Cardiac muscle cell (in vitro differentiated cells and primary cell): ENCODE measurements at regions not wholly inside any gene's neighbourhood (a gene's known extent, or its start where the extent isn't known, plus 50 kb on each side); places are given as distances from the start of the nearest gene placed in this dataset.

ENCODE experiments used
- DNase-seq, 2 donors: peaks; one replicate each; pipeline versions ENCODE4 v3.0.0 to v3.0.0-alpha.2; 2010 to 2017; ENCODE audit warnings: low read depth in 1 of 2, low spot score in 1 of 2
- H3K27ac ChIP-seq: fragments of 200-600 bp; sonication (generic); 2 replicates; pipeline ENCODE4 v1.5.1; 2016
- H3K27me3 ChIP-seq: fragments of 200-600 bp; sonication (generic); 2 replicates; pipeline ENCODE4 v1.6.0; 2016; ENCODE audit warnings: control low read depth
- H3K36me3 ChIP-seq: fragments of 200-600 bp; sonication (generic); 2 replicates; pipeline ENCODE4 v1.5.1; 2016; ENCODE audit warnings: control low read depth
- H3K4me1 ChIP-seq: fragments of 200-600 bp; sonication (generic); 2 replicates; pipeline ENCODE4 v1.8.1; 2017; ENCODE audit warnings: low read depth, mild to moderate bottlenecking, mixed run types
- H3K4me3 ChIP-seq: fragments of 200-600 bp; sonication (generic); 2 replicates; pipeline ENCODE4 v1.5.1; 2016; ENCODE audit warnings: mild to moderate bottlenecking
- H3K9me3 ChIP-seq: fragments of 200-600 bp; sonication (generic); 2 replicates; pipeline ENCODE4 v1.5.1; 2017; ENCODE audit warnings: low read depth, mild to moderate bottlenecking, control low read depth
- TF ChIP-seq, protein P1 (sequence below): IDR thresholded peaks from 2 replicates; pipeline ENCODE4 v1.5.1; 2012; ENCODE audit warnings: low read depth, mild to moderate bottlenecking, low read length

DNA sequence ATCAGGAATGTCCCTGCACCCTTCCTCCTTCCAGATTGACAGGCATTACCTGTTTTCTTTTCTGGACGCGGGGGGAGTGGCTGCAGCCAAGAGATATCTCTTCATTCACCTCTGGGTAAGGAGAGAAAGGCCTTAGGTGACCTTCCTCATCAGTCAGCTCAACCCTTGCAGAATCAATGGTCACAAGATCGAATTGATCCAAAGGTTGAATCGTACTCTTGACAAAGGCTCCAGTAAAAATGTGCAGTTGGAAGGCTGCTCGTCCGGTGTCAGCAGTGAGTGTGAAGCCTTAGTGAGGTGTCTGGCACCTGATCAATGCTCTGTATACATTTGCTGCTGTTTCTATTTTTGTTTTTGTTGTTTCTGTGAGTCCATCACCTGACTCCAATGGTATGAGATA is 282.6 kb upstream of the AJAP1 start:
- TF ChIP-seq, protein P1, sequence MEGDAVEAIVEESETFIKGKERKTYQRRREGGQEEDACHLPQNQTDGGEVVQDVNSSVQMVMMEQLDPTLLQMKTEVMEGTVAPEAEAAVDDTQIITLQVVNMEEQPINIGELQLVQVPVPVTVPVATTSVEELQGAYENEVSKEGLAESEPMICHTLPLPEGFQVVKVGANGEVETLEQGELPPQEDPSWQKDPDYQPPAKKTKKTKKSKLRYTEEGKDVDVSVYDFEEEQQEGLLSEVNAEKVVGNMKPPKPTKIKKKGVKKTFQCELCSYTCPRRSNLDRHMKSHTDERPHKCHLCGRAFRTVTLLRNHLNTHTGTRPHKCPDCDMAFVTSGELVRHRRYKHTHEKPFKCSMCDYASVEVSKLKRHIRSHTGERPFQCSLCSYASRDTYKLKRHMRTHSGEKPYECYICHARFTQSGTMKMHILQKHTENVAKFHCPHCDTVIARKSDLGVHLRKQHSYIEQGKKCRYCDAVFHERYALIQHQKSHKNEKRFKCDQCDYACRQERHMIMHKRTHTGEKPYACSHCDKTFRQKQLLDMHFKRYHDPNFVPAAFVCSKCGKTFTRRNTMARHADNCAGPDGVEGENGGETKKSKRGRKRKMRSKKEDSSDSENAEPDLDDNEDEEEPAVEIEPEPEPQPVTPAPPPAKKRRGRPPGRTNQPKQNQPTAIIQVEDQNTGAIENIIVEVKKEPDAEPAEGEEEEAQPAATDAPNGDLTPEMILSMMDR, result no peak
- Histone ChIP-seq H3K4me1 (no peaks in the 10 kb centered on the region), H3K36me3 (no peaks in the 10 kb centered on the region), H3K27ac (no peak overlapping the region), H3K4me3 (no peak overlapping the region), H3K27me3 (no peaks in the 10 kb centered on the region), H3K9me3 (no peaks in the 10 kb centered on the region)
- DNase-seq, result no peak

DNA sequence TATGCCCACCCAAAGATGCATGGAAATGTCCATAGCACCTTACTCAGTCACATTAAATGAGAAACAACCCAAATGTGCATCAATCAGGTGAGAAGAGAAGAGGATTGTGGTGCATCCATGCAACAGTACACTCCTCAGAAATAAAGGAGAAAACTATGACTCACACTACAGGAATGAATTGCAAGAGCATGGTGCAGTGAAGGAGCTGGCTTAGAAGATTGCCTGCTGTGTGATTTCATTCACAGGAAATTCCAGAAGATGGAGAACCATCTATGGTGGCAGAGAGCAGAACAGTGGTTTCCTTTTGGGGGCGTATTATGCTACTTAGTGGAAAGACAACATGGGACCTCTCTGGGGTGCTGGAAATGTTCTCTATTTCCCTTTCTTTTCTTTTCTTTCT is 278.6 kb upstream of the AJAP1 start:
- TF ChIP-seq, protein P1, result no peak
- Histone ChIP-seq H3K4me3 (no peak overlapping the region), H3K4me1 (no peaks in the 10 kb centered on the region), H3K27me3 (no peaks in the 10 kb centered on the region), H3K36me3 (no peaks in the 10 kb centered on the region), H3K9me3 (no peaks in the 10 kb centered on the region), H3K27ac (no peak overlapping the region)
- no peak for DNase-seq

DNA sequence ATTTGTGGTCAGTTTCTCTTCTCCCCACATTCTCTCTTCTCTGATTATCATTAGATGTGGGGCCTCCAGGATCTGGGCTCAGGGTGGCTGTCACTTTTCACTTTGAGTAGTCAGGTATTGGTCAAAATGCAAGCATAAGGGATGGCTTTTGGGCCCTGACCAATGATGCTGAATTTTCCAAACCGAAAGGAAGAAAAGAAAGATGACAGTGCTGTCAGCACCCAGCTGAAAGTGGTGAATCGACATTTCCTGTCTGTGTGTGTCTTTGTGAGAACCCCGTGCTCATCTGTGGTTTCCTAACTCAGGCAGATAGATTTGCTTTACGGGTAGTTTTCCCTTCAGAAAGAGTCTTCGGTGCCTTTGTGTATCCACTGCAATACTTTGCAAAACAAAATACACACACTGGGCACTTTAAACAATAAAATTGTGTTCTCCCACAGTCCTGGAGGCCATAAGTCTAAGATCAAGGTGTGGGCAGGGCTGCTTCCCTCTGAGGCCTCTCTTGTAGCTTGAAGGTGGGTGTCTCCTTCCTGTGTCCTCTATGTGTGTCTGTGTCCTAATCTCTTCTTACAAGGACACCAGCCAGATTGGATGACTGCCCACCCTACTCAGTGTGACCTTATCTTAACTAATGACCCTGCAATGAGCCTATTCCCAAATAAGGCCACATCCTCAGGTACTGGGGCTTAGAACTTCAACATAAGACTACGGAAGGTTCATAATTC is 274.8 kb upstream of the AJAP1 start:
- H3K9me3 ChIP-seq, result no peaks in the 10 kb centered on the region
- DNase-seq, result no peak
- H3K4me3 ChIP-seq, result no peak overlapping the region
- H3K36me3 ChIP-seq, result no peaks in the 10 kb centered on the region
- TF ChIP-seq, protein P1, result no peak
- no peak overlapping the region for H3K27ac ChIP-seq
- no peaks in the 10 kb centered on the region for H3K27me3 ChIP-seq
- no peaks in the 10 kb centered on the region for H3K4me1 ChIP-seq

DNA sequence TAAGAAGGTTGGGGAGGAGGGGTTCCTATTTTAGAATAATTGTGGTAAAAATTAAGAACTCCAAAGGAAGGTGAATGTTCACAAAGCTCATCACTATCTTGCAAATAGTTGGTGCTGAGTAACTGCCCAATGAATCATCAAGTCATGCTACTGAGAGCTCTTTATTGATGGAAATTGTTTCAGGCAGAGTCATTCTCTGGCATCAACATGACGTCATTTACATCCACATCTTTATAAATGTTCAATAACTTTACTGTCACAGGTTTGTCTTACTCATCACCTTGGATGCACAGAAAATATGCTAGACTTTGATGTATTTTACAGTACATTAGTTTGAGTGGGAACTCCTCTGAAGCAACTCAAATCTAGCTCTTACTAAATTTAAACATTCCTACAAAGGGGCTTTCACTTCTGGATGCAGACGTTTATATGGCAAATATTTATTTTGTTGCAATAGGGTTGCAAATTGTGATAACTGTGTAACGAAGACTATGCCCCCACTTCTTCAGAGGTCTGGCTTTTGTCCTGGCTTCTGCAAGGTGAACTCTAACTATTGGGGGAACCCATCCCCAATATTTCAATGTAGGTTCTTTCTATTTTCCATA is 273.7 kb upstream of the AJAP1 start:
- no peaks in the 10 kb centered on the region for H3K27me3 ChIP-seq
- no peaks in the 10 kb centered on the region for H3K36me3 ChIP-seq
- H3K9me3 ChIP-seq, result no peaks in the 10 kb centered on the region
- no peak for DNase-seq
- H3K27ac ChIP-seq, result no peak overlapping the region
- H3K4me3 ChIP-seq, result no peak overlapping the region
- H3K4me1 ChIP-seq, result no peaks in the 10 kb centered on the region
- TF ChIP-seq, protein P1, result no peak

DNA sequence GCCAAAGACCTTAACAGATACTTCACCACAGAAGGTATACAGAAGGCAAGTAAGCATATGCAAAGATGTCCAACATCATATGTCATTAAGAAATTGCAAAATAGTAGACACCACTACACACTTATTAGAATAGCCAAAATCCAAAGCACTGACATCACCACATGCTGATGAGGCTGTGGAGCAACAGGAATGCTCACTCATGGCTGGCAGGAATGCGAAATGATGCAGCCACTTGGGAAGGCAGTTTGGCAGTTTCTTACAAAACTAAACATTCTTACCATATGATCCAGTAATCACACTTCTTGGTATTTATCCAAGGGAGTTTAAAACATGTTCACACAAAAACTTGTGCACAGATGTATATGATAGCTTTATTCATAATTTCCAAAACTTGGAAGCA is 261.2 kb upstream of the AJAP1 start:
- no peak overlapping the region for H3K27ac ChIP-seq
- no peaks in the 10 kb centered on the region for H3K27me3 ChIP-seq
- no peaks in the 10 kb centered on the region for H3K36me3 ChIP-seq
- H3K4me3 ChIP-seq, result no peak overlapping the region
- H3K4me1 ChIP-seq, result no peaks in the 10 kb centered on the region
- TF ChIP-seq, protein P1, result no peak
- no peak for DNase-seq
- no peaks in the 10 kb centered on the region for H3K9me3 ChIP-seq
